ENCODE measurements at regions not wholly inside any gene's neighbourhood (a gene's known extent, or its start where the extent isn't known, plus 50 kb on each side); places are given as distances from the start of the nearest gene placed in this dataset.

GRCh38 chr4:171646984-171647383 is 166.2 kb upstream of the GALNTL6 start:
- no peak overlapping the region for H3K4me3 ChIP-seq (ENCODE audit: low read depth, low read length)
- DNase-seq (ENCODE audit: low read depth) = no peak
- TF ChIP-seq CTCF (IDR thresholded peaks at IDR 0.05; ENCODE audit: insufficient read depth, low read depth, low read length, missing control alignments) = no peak

- no peak for TF ChIP-seq CTCF (IDR thresholded peaks at IDR 0.05; ENCODE audit: insufficient read depth, low read depth, low read length, missing control alignments)
- DNase-seq (ENCODE audit: low read depth) = peak; percentile 78
- no peak overlapping the region for H3K4me3 ChIP-seq (ENCODE audit: low read depth, low read length)
Measured at GRCh38 chr4:171644430-171645057, 168.7 kb upstream of the GALNTL6 start.

GRCh38 chr4:171639540-171639939 is 173.7 kb upstream of the GALNTL6 start:
- no peak for TF ChIP-seq CTCF (IDR thresholded peaks at IDR 0.05; ENCODE audit: insufficient read depth, low read depth, low read length, missing control alignments)
- DNase-seq (ENCODE audit: low read depth) = peak; percentile 83
- no peak overlapping the region for H3K4me3 ChIP-seq (ENCODE audit: low read depth, low read length)

- H3K4me3 ChIP-seq (ENCODE audit: low read depth, low read length) = no peak overlapping the region
- no peak for DNase-seq (ENCODE audit: low read depth)
Measured at GRCh38 chr4:171636606-171637005, 176.6 kb upstream of the GALNTL6 start.

GRCh38 chr4:171629737-171630136 is 183.5 kb upstream of the GALNTL6 start:
- no peak for TF ChIP-seq CTCF (IDR thresholded peaks at IDR 0.05; ENCODE audit: insufficient read depth, low read depth, low read length, missing control alignments)
- no peak for DNase-seq (ENCODE audit: low read depth)
- H3K4me3 ChIP-seq (ENCODE audit: low read depth, low read length) = no peak overlapping the region

More at GRCh38 chr4:171636606-171637005, 176.6 kb upstream of the GALNTL6 start:
- no peak for TF ChIP-seq CTCF (IDR thresholded peaks at IDR 0.05; ENCODE audit: insufficient read depth, low read depth, low read length, missing control alignments)

- peak; percentile 31 for DNase-seq (ENCODE audit: low read depth)
- TF ChIP-seq CTCF (IDR thresholded peaks at IDR 0.05; ENCODE audit: insufficient read depth, low read depth, low read length, missing control alignments) = no peak
- no peak overlapping the region for H3K4me3 ChIP-seq (ENCODE audit: low read depth, low read length)
Measured at GRCh38 chr4:171629182-171629581, 184.0 kb upstream of the GALNTL6 start.

GRCh38 chr4:171626554-171626953 is 186.7 kb upstream of the GALNTL6 start:
- no peak for TF ChIP-seq CTCF (IDR thresholded peaks at IDR 0.05; ENCODE audit: insufficient read depth, low read depth, low read length, missing control alignments)
- H3K4me3 ChIP-seq (ENCODE audit: low read depth, low read length) = no peak overlapping the region
- no peak for DNase-seq (ENCODE audit: low read depth)
